Activated naive CD8-positive, alpha-beta T cell treated with anti-CD3 and anti-CD28 coated beads, Interleukin-2, amount 10 ng/mL, durations not matched to agents 7 days and 5 days (primary cell): ENCODE measurements at regions not wholly inside any gene's neighbourhood (a gene's known extent, or its start where the extent isn't known, plus 50 kb on each side); places are given as distances from the start of the nearest gene placed in this dataset.

Source experiments
- ATAC-seq: fragments of 150-1000 bp; cut with Tn5 transposase; one replicate; pipeline ENCODE4 v1.10.0; 2021; ENCODE audit warnings: low read depth, moderate library complexity
- POLR2A ChIA-PET: fragments of 350-600 bp; sonication (Branson Sonifier 250); formaldehyde crosslinking; loops from one replicate; lab custom pipeline; 2021; ENCODE audit warnings: antibody characterized with exemption; lab: Charles Lee
- DNase-seq: peaks from one replicate; pipeline ENCODE4 v3.0.0; 2021
- H3K27ac Mint-ChIP-seq: one replicate; pipeline ENCODE4 v1.8.0; 2022; ENCODE audit warnings: mild to moderate bottlenecking, mixed read lengths
- H3K27me3 Mint-ChIP-seq: one replicate; pipeline ENCODE4 v1.8.0; 2022; ENCODE audit warnings: mild to moderate bottlenecking, moderate library complexity, mixed read lengths
- H3K36me3 Mint-ChIP-seq: one replicate; pipeline ENCODE4 v1.8.0; 2021; ENCODE audit warnings: mild to moderate bottlenecking, mixed read lengths
- H3K4me1 Mint-ChIP-seq: one replicate; pipeline ENCODE4 v1.8.0; 2021; ENCODE audit warnings: mixed read lengths
- H3K4me3 Mint-ChIP-seq: one replicate; pipeline ENCODE4 v1.8.0; 2022; ENCODE audit warnings: mild to moderate bottlenecking, moderate library complexity, mixed read lengths
- H3K9me3 Mint-ChIP-seq: one replicate; pipeline ENCODE4 v1.8.0; 2021; ENCODE audit warnings: mixed read lengths

GRCh38 chr1:238073991-238074390 is 183.3 kb upstream of the ZP4 start:
- Mint-ChIP-seq H3K4me3 (no peak overlapping the region), H3K27ac (no peak overlapping the region), H3K9me3 (no peaks in the 10 kb centered on the region), H3K27me3 (no peaks in the 10 kb centered on the region), H3K4me1 (no peaks in the 10 kb centered on the region), H3K36me3 (no peaks in the 10 kb centered on the region)
- ATAC-seq (no peak), DNase-seq (no peak)
- POLR2A ChIA-PET = no interaction called here

- DNase-seq (no peak), ATAC-seq (no peak)
- Mint-ChIP-seq H3K4me3 (no peak overlapping the region), H3K36me3 (no peaks in the 10 kb centered on the region), H3K9me3 (no peaks in the 10 kb centered on the region), H3K4me1 (no peaks in the 10 kb centered on the region), H3K27me3 (no peaks in the 10 kb centered on the region), H3K27ac (no peak overlapping the region)
- POLR2A ChIA-PET = no interaction called here
Observed at GRCh38 chr1:238071061-238071460, 180.3 kb upstream of the ZP4 start.

GRCh38 chr1:238063454-238063853 is 172.7 kb upstream of the ZP4 start:
- no peak for DNase-seq
- no peaks in the 10 kb centered on the region for H3K4me1 Mint-ChIP-seq
- no peaks in the 10 kb centered on the region for H3K9me3 Mint-ChIP-seq
- no peak overlapping the region for H3K27ac Mint-ChIP-seq
- no peaks in the 10 kb centered on the region for H3K27me3 Mint-ChIP-seq
- H3K4me3 Mint-ChIP-seq = no peak overlapping the region
- no peaks in the 10 kb centered on the region for H3K36me3 Mint-ChIP-seq
- no peak for ATAC-seq
- POLR2A ChIA-PET = no interaction called here

GRCh38 chr1:238061967-238062613 is 171.4 kb upstream of the ZP4 start:
- Mint-ChIP-seq H3K36me3 (no peaks in the 10 kb centered on the region), H3K27me3 (no peaks in the 10 kb centered on the region), H3K27ac (no peak overlapping the region), H3K9me3 (peaks cover 2% of the 10 kb centered on the region), H3K4me1 (no peaks in the 10 kb centered on the region), H3K4me3 (no peak overlapping the region)
- DNase-seq (no peak), ATAC-seq (no peak)
- POLR2A ChIA-PET = no interaction called here

- no peaks in the 10 kb centered on the region for H3K4me1 Mint-ChIP-seq
- no peak overlapping the region for H3K4me3 Mint-ChIP-seq
- POLR2A ChIA-PET = no interaction called here
- no peaks in the 10 kb centered on the region for H3K27me3 Mint-ChIP-seq
- H3K27ac Mint-ChIP-seq = no peak overlapping the region
- H3K36me3 Mint-ChIP-seq = no peaks in the 10 kb centered on the region
- H3K9me3 Mint-ChIP-seq = peaks cover 3% of the 10 kb centered on the region
- ATAC-seq = no peak
- DNase-seq = no peak
Observed at GRCh38 chr1:238060061-238060460, 169.3 kb upstream of the ZP4 start.

- DNase-seq (no peak), ATAC-seq (no peak)
- H3K27ac Mint-ChIP-seq = no peak overlapping the region
- POLR2A ChIA-PET = no interaction called here
- H3K27me3 Mint-ChIP-seq = no peaks in the 10 kb centered on the region
- H3K36me3 Mint-ChIP-seq = no peaks in the 10 kb centered on the region
- H3K9me3 Mint-ChIP-seq = peaks cover 3% of the 10 kb centered on the region
- no peaks in the 10 kb centered on the region for H3K4me1 Mint-ChIP-seq
- no peak overlapping the region for H3K4me3 Mint-ChIP-seq
Observed at GRCh38 chr1:238052496-238053266, 162.0 kb upstream of the ZP4 start.

- ATAC-seq = no peak
- POLR2A ChIA-PET = no interaction called here
- peaks cover 1% of the 10 kb centered on the region for H3K36me3 Mint-ChIP-seq
Observed at GRCh38 chr1:238029126-238029525, 138.4 kb upstream of the ZP4 start.

GRCh38 chr1:238027366-238027765 is 136.6 kb upstream of the ZP4 start:
- Mint-ChIP-seq H3K9me3 (peaks cover 4% of the 10 kb centered on the region), H3K4me3 (no peak overlapping the region), H3K4me1 (no peaks in the 10 kb centered on the region), H3K27ac (no peak overlapping the region), H3K36me3 (peaks cover under 1% of the 10 kb centered on the region), H3K27me3 (no peaks in the 10 kb centered on the region)
- POLR2A ChIA-PET = no interaction called here
- no peak for DNase-seq
- no peak for ATAC-seq

More at GRCh38 chr1:238029126-238029525, 138.4 kb upstream of the ZP4 start:
- Mint-ChIP-seq H3K4me3 (no peak overlapping the region), H3K27ac (no peak overlapping the region), H3K27me3 (no peaks in the 10 kb centered on the region), H3K9me3 (peaks cover 5% of the 10 kb centered on the region), H3K4me1 (no peaks in the 10 kb centered on the region)
- DNase-seq = no peak

- DNase-seq (no peak), ATAC-seq (no peak)
- POLR2A ChIA-PET = no interaction called here
- Mint-ChIP-seq H3K36me3 (no peaks in the 10 kb centered on the region), H3K4me1 (no peaks in the 10 kb centered on the region), H3K4me3 (no peak overlapping the region), H3K9me3 (peaks cover 2% of the 10 kb centered on the region), H3K27ac (no peak overlapping the region), H3K27me3 (no peaks in the 10 kb centered on the region)
Observed at GRCh38 chr1:238023137-238023536, 132.4 kb upstream of the ZP4 start.

- Mint-ChIP-seq H3K36me3 (no peaks in the 10 kb centered on the region), H3K27ac (no peak overlapping the region), H3K9me3 (peaks cover 10% of the 10 kb centered on the region), H3K4me3 (no peak overlapping the region), H3K27me3 (no peaks in the 10 kb centered on the region), H3K4me1 (no peaks in the 10 kb centered on the region)
- ATAC-seq (no peak), DNase-seq (no peak)
- POLR2A ChIA-PET = no interaction called here
Observed at GRCh38 chr1:238018214-238018613, 127.5 kb upstream of the ZP4 start.

- Mint-ChIP-seq H3K36me3 (no peaks in the 10 kb centered on the region), H3K9me3 (no peaks in the 10 kb centered on the region), H3K4me3 (no peak overlapping the region), H3K27ac (no peak overlapping the region), H3K4me1 (no peaks in the 10 kb centered on the region), H3K27me3 (no peaks in the 10 kb centered on the region)
- ATAC-seq (no peak), DNase-seq (no peak)
- POLR2A ChIA-PET = no interaction called here
Observed at GRCh38 chr1:238006779-238007178, 116.1 kb upstream of the ZP4 start.

GRCh38 chr1:238005116-238005515 is 114.4 kb upstream of the ZP4 start:
- POLR2A ChIA-PET = no interaction called here
- Mint-ChIP-seq H3K27ac (no peak overlapping the region), H3K9me3 (no peaks in the 10 kb centered on the region), H3K4me3 (no peak overlapping the region), H3K27me3 (no peaks in the 10 kb centered on the region), H3K36me3 (no peaks in the 10 kb centered on the region), H3K4me1 (no peaks in the 10 kb centered on the region)
- DNase-seq = no peak
- ATAC-seq = no peak

- POLR2A ChIA-PET = no interaction called here
Observed at GRCh38 chr1:238001818-238002217, 111.1 kb upstream of the ZP4 start.

GRCh38 chr1:237999426-238000052 is 108.8 kb upstream of the ZP4 start:
- no peaks in the 10 kb centered on the region for H3K36me3 Mint-ChIP-seq
- no peaks in the 10 kb centered on the region for H3K9me3 Mint-ChIP-seq
- no peaks in the 10 kb centered on the region for H3K27me3 Mint-ChIP-seq
- ATAC-seq (no peak), DNase-seq (no peak)
- POLR2A ChIA-PET = no interaction called here
- H3K27ac Mint-ChIP-seq = no peak overlapping the region
- H3K4me3 Mint-ChIP-seq = no peak overlapping the region
- H3K4me1 Mint-ChIP-seq = no peaks in the 10 kb centered on the region

More at GRCh38 chr1:238001818-238002217, 111.1 kb upstream of the ZP4 start:
- ATAC-seq (no peak), DNase-seq (no peak)
- H3K4me3 Mint-ChIP-seq = no peak overlapping the region
- H3K27ac Mint-ChIP-seq = no peak overlapping the region
- no peaks in the 10 kb centered on the region for H3K27me3 Mint-ChIP-seq
- no peaks in the 10 kb centered on the region for H3K4me1 Mint-ChIP-seq
- no peaks in the 10 kb centered on the region for H3K36me3 Mint-ChIP-seq
- no peaks in the 10 kb centered on the region for H3K9me3 Mint-ChIP-seq
